Keratinocyte (primary cell): ENCODE measurements at regions not wholly inside any gene's neighbourhood (a gene's known extent, or its start where the extent isn't known, plus 50 kb on each side); places are given as distances from the start of the nearest gene placed in this dataset.

Experiments
- DNase-seq: peaks from one replicate; pipeline ENCODE4 v3.0.0-alpha.2; 2011; ENCODE audit warnings: low read depth, missing footprints, low spot score
- FAIRE-seq: peaks from 2 replicates; lab custom pipeline; 2011; peaks lifted over from hg19 to GRCh38; lab: Jason Lieb, UNC
- H2AFZ ChIP-seq: 2 replicates; pipeline ENCODE4 v1.6.0; 2012; ENCODE audit warnings: low read length, control low read depth, inconsistent platforms; ENCODE audit not compliant: control insufficient read depth
- H3K27ac ChIP-seq: 2 replicates; pipeline ENCODE4 v1.5.1; 2011; ENCODE audit warnings: low read length; ENCODE audit not compliant: control insufficient read depth, insufficient read depth
- H3K27me3 ChIP-seq: 3 replicates; pipeline ENCODE4 v1.6.0; 2011; ENCODE audit warnings: low read length; ENCODE audit not compliant: control insufficient read depth, insufficient read depth; ENCODE audit errors: extremely low read depth
- H3K36me3 ChIP-seq, 2 experiments: 2 replicates in 1 of 2; 3 replicates in 1 of 2; pipeline ENCODE4 v1.5.1; 2011; ENCODE audit warnings: low read length in 2 of 2, mild to moderate bottlenecking in 1 of 2; ENCODE audit not compliant: control insufficient read depth in 2 of 2, insufficient read depth in 2 of 2; ENCODE audit errors: extremely low read depth in 1 of 2
- H3K4me1 ChIP-seq: 3 replicates; pipeline ENCODE4 v1.5.1; 2011; ENCODE audit warnings: low read length; ENCODE audit not compliant: control insufficient read depth, insufficient read depth; ENCODE audit errors: extremely low read depth
- H3K4me2 ChIP-seq: 3 replicates; pipeline ENCODE4 v1.6.0; 2011; ENCODE audit warnings: low read depth, low read length; ENCODE audit not compliant: control insufficient read depth, insufficient read depth; ENCODE audit errors: extremely low read depth
- H3K4me3 ChIP-seq, 3 experiments: fragments of 200-600 bp in 1 of 3; sonication (generic) in 1 of 3; 2 replicates in 2 of 3; 3 replicates in 1 of 3; pipeline ENCODE4 v1.5.1; 2011 to 2016; ENCODE audit warnings: low read length in 3 of 3, mild to moderate bottlenecking in 3 of 3, control low read depth in 2 of 3, inconsistent platforms in 1 of 3, low read depth in 1 of 3, mixed read lengths in 1 of 3, mixed run types in 1 of 3, moderate library complexity in 1 of 3; ENCODE audit not compliant: control insufficient read depth in 2 of 3, insufficient read depth in 2 of 3; ENCODE audit errors: extremely low read depth in 1 of 3
- H3K79me2 ChIP-seq: 2 replicates; pipeline ENCODE4 v1.6.0; 2012; ENCODE audit warnings: low read length; ENCODE audit not compliant: control insufficient read depth, insufficient read depth
- H3K9ac ChIP-seq: 3 replicates; pipeline ENCODE4 v1.6.0; 2011; ENCODE audit warnings: low read length; ENCODE audit not compliant: control insufficient read depth, insufficient read depth; ENCODE audit errors: extremely low read depth
- H3K9me1 ChIP-seq: 3 replicates; pipeline ENCODE4 v1.6.0; 2011; ENCODE audit warnings: low read length; ENCODE audit not compliant: control insufficient read depth, insufficient read depth; ENCODE audit errors: extremely low read depth
- H3K9me3 ChIP-seq: 2 replicates; pipeline ENCODE4 v1.5.1; 2012; ENCODE audit warnings: low read depth, low read length; ENCODE audit not compliant: control insufficient read depth
- H4K20me1 ChIP-seq: 3 replicates; pipeline ENCODE4 v1.6.0; 2011; ENCODE audit warnings: low read length; ENCODE audit not compliant: control insufficient read depth, insufficient read depth; ENCODE audit errors: extremely low read depth
- EZH2 ChIP-seq: IDR thresholded peaks from one replicate; pipeline ENCODE4 v1.6.1; 2012; ENCODE audit warnings: inconsistent platforms, mild to moderate bottlenecking, low read length, moderate library complexity
- dilution Hi-C: fragments of 300-500 bp; cut with MboI; formaldehyde crosslinking; loops from one replicate; pipeline ENCODE4 v1.7.0; 2020; ENCODE audit warnings: low sequenced_read_pairs; ENCODE audit not compliant: extremely low pct_ligation_motif_present
- TF ChIP-seq, protein P1 (sequence below), 3 experiments: IDR thresholded peaks in 1 of 3; conservative IDR thresholded peaks in 1 of 3; optimal IDR thresholded peaks in 1 of 3; 2 replicates in 2 of 3; 3 replicates in 1 of 3; pipeline versions ENCODE3 to v1.5.1; 2011; ENCODE audit warnings: low read length in 3 of 3, mild to moderate bottlenecking in 3 of 3, moderate library complexity in 2 of 3, control low read depth in 1 of 3, inconsistent platforms in 1 of 3; ENCODE audit not compliant: insufficient read depth in 2 of 3; ENCODE audit errors: extremely low read depth in 1 of 3

DNA sequence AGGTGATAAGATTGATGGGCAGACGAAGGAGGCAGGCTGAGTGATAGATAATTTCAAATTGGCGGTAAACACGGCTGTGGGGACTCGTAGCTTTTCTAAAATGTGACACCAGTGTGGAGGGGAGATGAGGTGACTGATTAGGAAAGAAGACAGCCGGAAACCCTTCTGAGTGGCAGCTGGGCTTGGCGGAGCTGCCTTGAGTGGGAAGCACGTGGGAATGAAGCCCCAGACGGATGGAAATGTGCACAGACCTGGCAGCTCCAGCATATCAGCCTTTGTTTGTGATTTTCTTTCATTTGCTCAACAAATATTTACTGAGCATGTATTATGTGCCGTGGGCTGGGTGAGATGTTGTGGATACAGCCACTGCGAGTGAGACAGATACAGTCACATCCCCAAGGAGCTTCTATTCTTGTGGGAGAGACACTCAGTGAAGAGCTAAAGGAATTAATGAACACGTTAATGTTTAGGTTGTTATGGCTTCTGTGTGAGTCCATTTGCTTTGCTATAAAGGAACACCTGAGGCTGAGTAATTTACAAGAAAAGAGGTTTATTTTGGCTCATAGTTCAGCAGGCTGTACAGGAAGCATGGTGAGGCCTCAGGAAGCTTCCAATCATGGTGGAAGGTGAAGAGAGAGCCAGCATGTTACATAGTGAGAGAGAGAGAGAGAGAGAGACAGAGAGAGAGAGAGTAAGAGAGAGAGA is 65.5 kb upstream of the LHX5 start:
- dilution Hi-C loops, result no loop called here
- no peak for DNase-seq
- TF ChIP-seq, protein P1, sequence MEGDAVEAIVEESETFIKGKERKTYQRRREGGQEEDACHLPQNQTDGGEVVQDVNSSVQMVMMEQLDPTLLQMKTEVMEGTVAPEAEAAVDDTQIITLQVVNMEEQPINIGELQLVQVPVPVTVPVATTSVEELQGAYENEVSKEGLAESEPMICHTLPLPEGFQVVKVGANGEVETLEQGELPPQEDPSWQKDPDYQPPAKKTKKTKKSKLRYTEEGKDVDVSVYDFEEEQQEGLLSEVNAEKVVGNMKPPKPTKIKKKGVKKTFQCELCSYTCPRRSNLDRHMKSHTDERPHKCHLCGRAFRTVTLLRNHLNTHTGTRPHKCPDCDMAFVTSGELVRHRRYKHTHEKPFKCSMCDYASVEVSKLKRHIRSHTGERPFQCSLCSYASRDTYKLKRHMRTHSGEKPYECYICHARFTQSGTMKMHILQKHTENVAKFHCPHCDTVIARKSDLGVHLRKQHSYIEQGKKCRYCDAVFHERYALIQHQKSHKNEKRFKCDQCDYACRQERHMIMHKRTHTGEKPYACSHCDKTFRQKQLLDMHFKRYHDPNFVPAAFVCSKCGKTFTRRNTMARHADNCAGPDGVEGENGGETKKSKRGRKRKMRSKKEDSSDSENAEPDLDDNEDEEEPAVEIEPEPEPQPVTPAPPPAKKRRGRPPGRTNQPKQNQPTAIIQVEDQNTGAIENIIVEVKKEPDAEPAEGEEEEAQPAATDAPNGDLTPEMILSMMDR (optimal IDR thresholded peaks at IDR 0.05 in 1 of 3, IDR thresholded peaks at IDR 0.05 in 1 of 3, conservative IDR thresholded peaks at IDR 0.05 in 1 of 3; ENCODE audit: extremely low read depth in 1 of 3, insufficient read depth in 2 of 3, low read length in 3 of 3), result no peak
- TF ChIP-seq EZH2, result no peak
- Histone ChIP-seq H3K9me1 (no peaks in the 10 kb centered on the region), H4K20me1 (no peaks in the 10 kb centered on the region), H3K4me2 (no peak overlapping the region), H3K9ac (no peak overlapping the region), H3K4me3 (no peak overlapping the region), H3K36me3 (no peaks in the 10 kb centered on the region), H3K79me2 (no peaks in the 10 kb centered on the region), H2AFZ (no peak overlapping the region), H3K27me3 (no peaks in the 10 kb centered on the region), H3K9me3 (no peaks in the 10 kb centered on the region), H3K27ac (no peak overlapping the region), H3K4me1 (no peaks in the 10 kb centered on the region)
- FAIRE-seq, result no peak

DNA sequence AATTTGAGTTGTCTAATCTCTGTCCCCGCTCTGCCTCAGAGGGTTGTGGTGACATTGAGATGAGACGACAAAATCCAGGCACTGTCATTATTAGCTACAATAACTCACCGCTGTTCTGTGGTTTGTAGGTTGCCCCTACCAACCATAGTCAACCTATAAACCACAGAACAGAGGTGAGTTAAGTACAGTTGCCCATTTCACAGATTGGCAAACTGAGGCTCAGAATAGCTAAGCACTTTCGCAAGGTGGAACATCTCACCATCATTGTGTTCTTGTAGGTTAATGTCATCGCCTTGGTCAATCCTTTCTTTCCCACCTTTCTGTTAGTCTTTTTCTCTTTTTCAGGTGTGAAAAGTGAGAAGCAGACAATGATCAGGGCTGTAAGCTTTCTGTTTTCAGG is 63.4 kb upstream of the LHX5 start:
- H3K27ac ChIP-seq, result no peak overlapping the region
- H3K36me3 ChIP-seq, result no peaks in the 10 kb centered on the region
- H3K9ac ChIP-seq, result no peak overlapping the region
- dilution Hi-C loops, result no loop called here
- DNase-seq (no peak), FAIRE-seq (no peak)
- no peak overlapping the region for H2AFZ ChIP-seq
- H4K20me1 ChIP-seq, result no peaks in the 10 kb centered on the region
- no peaks in the 10 kb centered on the region for H3K9me3 ChIP-seq
- H3K79me2 ChIP-seq, result no peaks in the 10 kb centered on the region
- no peak overlapping the region for H3K4me3 ChIP-seq
- no peaks in the 10 kb centered on the region for H3K9me1 ChIP-seq
- TF ChIP-seq, protein P1 (optimal IDR thresholded peaks at IDR 0.05 in 1 of 3, IDR thresholded peaks at IDR 0.05 in 1 of 3, conservative IDR thresholded peaks at IDR 0.05 in 1 of 3; ENCODE audit: extremely low read depth in 1 of 3, insufficient read depth in 2 of 3, low read length in 3 of 3), result no peak
- no peak for TF ChIP-seq EZH2
- H3K4me1 ChIP-seq, result no peaks in the 10 kb centered on the region
- no peak overlapping the region for H3K4me2 ChIP-seq
- no peaks in the 10 kb centered on the region for H3K27me3 ChIP-seq
